ENCODE measurements at regions not wholly inside any gene's neighbourhood (a gene's known extent, or its start where the extent isn't known, plus 50 kb on each side); places are given as distances from the start of the nearest gene placed in this dataset.
"Not testable (repeated sequence)": the region's sequence is repeated elsewhere in the genome, so short reads cannot be mapped to it uniquely, and the experiment has no call there.

DNA sequence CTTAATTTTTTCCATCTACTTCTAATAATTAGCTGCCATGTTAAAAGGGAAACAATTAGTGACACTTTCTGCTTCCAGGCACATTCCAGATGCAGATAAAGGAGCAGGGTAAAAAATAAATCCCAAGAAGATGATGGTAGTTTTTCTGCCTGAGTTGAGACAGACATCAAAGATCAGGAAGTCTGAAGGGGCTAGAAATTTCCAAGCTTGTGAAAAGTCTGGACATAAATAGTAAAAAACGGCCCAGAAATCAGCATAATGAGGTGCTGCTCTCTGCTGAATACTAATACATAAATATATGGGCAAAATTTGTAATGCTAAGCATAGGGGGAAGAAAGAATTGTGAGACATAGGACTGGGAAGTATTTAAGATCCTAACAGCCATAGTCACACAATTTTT lies 460.0 kb upstream of the RGS18 start:
- no peak overlapping the region for H3K27ac Mint-ChIP-seq
- CTCF ChIA-PET = no interaction called here
- DNase-seq = no peak
- H3K9me3 Mint-ChIP-seq = peaks cover 9% of the 10 kb centered on the region
- POLR2A ChIA-PET = no interaction called here
- no peak overlapping the region for H3K4me3 Mint-ChIP-seq
- H3K4me1 Mint-ChIP-seq = peaks cover 7% of the 10 kb centered on the region
- no peaks in the 10 kb centered on the region for H3K27me3 Mint-ChIP-seq
- H3K36me3 Mint-ChIP-seq (ENCODE audit: low read depth) = no peaks in the 10 kb centered on the region

DNA sequence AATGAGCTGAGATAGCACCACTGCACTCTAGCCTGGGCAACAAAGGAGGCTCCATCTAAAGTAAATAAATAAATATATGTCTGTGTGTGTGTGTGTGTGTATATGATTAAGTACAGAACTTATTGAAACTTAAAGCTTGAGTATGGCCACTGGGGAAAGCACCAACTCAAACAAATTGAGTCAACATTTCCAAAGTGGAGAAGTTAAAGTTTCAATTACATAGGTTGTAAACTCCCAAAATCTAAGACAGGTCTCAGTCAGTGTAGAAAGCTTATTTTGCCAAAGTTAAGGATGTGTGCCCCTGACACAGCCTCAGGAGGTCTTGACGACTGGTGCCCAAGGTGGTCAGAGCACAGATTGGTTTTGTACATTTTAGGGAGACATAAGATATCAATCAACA lies 458.9 kb upstream of the RGS18 start:
- Mint-ChIP-seq H3K9me3 (peaks cover 5% of the 10 kb centered on the region), H3K27ac (no peak overlapping the region), H3K36me3 (ENCODE audit: low read depth) (no peaks in the 10 kb centered on the region), H3K27me3 (no peaks in the 10 kb centered on the region), H3K4me1 (peaks cover 7% of the 10 kb centered on the region), H3K4me3 (no peak overlapping the region)
- CTCF ChIA-PET = no interaction called here
- no peak for DNase-seq
- POLR2A ChIA-PET = no interaction called here

DNA sequence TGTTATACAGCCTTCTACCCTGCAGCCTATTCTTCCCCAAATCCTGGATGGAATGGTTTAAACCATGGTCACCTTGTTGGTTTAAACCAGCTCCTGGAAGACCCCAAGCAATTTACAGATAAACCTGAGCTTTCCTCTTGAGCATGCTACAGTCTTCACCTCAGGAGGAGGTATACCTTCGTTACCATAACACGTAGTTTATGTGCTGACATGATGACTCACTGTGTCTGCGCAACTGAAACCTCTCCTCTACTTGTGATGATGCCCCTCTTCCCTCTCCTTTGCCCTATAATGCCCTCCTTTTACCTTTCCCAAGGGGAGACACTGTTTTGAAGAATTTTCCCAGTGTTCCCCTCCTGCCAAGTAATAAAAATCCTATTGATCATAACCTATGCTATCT lies 457.3 kb upstream of the RGS18 start:
- H3K36me3 Mint-ChIP-seq (ENCODE audit: low read depth) = no peaks in the 10 kb centered on the region
- no peak overlapping the region for H3K27ac Mint-ChIP-seq
- H3K27me3 Mint-ChIP-seq = no peaks in the 10 kb centered on the region
- no peak for DNase-seq
- H3K9me3 Mint-ChIP-seq = peaks cover 5% of the 10 kb centered on the region
- ChIA-PET CTCF (no interaction called here), POLR2A (no interaction called here)
- no peak overlapping the region for H3K4me3 Mint-ChIP-seq
- H3K4me1 Mint-ChIP-seq = peaks cover 4% of the 10 kb centered on the region

DNA sequence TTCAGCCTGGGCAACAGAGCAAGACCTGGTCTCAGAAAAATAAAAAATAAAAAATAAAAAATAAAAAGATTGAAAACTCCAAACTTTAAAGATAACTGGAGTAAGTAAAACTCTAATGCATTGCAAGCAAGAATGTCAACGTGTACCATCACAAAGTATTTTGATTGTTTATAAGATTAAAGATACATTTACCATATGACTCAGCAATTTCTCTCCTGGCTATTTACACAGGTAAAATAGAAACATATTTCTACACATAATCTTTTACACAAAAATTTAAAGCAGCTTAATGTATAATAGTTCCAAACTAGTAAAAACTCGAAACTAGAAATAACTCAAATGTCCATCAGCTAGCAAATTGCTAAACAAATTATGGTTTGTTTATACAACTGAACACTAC lies 456.1 kb upstream of the RGS18 start:
- ChIA-PET CTCF (no interaction called here), POLR2A (no interaction called here)
- no peaks in the 10 kb centered on the region for H3K36me3 Mint-ChIP-seq (ENCODE audit: low read depth)
- H3K4me1 Mint-ChIP-seq = no peaks in the 10 kb centered on the region
- no peak overlapping the region for H3K4me3 Mint-ChIP-seq
- no peak overlapping the region for H3K27ac Mint-ChIP-seq
- no peak for DNase-seq
- no peaks in the 10 kb centered on the region for H3K27me3 Mint-ChIP-seq
- H3K9me3 Mint-ChIP-seq = peaks cover under 1% of the 10 kb centered on the region

DNA sequence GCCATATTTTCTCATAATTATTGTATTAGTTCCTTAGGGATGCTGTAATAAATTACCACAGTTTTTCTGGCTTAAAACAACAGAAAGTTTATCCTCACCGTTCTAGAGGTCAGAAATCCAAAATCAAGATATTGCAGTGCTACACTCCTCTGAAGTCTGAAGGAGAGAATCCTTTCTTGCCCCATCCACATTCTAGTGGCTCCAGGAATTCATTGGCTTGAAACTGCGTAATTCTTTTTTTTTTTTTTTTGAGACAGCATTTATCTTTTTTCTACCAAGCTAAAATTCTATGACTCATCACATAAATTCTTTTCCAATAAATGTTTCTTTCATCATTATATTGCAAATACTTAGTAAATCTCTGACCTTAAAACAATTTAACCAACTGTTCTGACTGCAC lies 451.0 kb upstream of the RGS18 start:
- DNase-seq = no peak
- ChIA-PET POLR2A (no interaction called here), CTCF (no interaction called here)
- Mint-ChIP-seq H3K27me3 (no peaks in the 10 kb centered on the region), H3K27ac (no peak overlapping the region), H3K36me3 (ENCODE audit: low read depth) (no peaks in the 10 kb centered on the region), H3K4me3 (no peak overlapping the region), H3K4me1 (no peaks in the 10 kb centered on the region), H3K9me3 (peaks cover 2% of the 10 kb centered on the region)

DNA sequence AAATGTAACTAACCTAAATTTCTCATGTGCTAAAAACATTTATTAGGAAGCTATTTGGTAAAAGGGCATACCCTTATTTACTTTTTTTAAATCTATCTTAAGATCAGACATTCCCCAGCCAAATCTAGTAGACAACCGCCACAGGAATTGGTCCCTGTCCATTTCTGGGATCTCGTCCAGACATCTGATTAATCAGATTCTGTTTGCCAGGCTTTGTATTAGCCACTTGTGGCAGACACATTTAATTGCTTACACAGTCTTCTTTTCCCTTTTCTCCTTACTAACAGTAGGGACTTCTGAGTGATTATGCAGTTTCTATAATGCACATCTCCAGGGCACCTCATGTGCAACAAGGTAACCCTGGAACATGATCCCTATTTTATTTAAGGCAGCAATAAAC lies 449.0 kb upstream of the RGS18 start:
- Mint-ChIP-seq H3K4me1 (no peaks in the 10 kb centered on the region), H3K27ac (no peak overlapping the region), H3K4me3 (no peak overlapping the region), H3K36me3 (ENCODE audit: low read depth) (no peaks in the 10 kb centered on the region), H3K27me3 (no peaks in the 10 kb centered on the region), H3K9me3 (peaks cover 2% of the 10 kb centered on the region)
- ChIA-PET POLR2A (no interaction called here), CTCF (no interaction called here)
- DNase-seq = no peak

DNA sequence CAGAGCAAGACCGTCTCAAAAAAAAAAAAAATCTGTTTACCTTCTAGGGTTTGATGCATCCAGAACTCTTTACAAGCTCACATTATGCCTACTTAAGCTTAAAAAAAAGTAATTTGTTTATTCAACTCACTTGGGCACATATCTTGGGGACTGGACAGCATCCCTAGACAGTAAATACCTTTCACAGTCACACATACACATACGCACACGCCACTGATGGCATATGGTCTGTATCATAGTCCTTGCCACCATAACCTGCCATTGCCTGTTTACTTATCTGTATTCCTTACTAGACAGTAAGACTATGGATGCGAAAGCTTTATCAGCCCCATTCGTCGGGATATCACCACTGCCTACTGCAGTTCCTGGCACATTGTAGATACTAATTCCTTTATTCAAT lies 446.3 kb upstream of the RGS18 start:
- no peak overlapping the region for H3K27ac Mint-ChIP-seq
- H3K4me1 Mint-ChIP-seq = no peaks in the 10 kb centered on the region
- peaks cover 7% of the 10 kb centered on the region for H3K9me3 Mint-ChIP-seq
- H3K27me3 Mint-ChIP-seq = no peaks in the 10 kb centered on the region
- ChIA-PET CTCF (no interaction called here), POLR2A (no interaction called here)
- no peak for DNase-seq
- no peak overlapping the region for H3K4me3 Mint-ChIP-seq
- no peaks in the 10 kb centered on the region for H3K36me3 Mint-ChIP-seq (ENCODE audit: low read depth)

- H3K36me3 Mint-ChIP-seq (ENCODE audit: low read depth) = no peaks in the 10 kb centered on the region
- H3K4me3 Mint-ChIP-seq = no peak overlapping the region
- ChIA-PET POLR2A (no interaction called here), CTCF (no interaction called here)
- DNase-seq = no peak
- H3K27me3 Mint-ChIP-seq = no peaks in the 10 kb centered on the region
- H3K4me1 Mint-ChIP-seq = no peaks in the 10 kb centered on the region
- H3K27ac Mint-ChIP-seq = no peak overlapping the region
- H3K9me3 Mint-ChIP-seq = peaks cover 7% of the 10 kb centered on the region
Observed at GRCh38 chr1:191714845-191715244, 443.4 kb upstream of the RGS18 start.

DNA sequence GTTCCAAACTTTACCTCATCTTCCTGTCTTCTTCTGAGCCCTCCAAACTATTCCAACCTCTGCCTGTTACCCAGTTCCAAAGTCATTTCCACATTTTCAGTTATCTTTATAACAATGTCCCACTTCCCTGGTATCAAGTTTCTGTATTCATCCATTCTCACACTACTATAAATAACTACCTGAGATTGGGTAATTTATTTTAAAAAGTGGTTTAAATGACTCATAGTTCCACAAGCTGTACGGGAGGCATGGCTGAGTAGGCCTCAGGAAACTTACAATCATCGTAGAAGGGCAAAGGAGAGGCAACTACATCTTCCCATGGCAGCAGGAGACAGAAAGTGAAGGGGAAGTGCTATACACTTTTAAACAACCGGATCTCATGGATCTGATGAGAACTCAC lies 428.5 kb upstream of the RGS18 start:
- no peak overlapping the region for H3K4me3 Mint-ChIP-seq
- no peak for DNase-seq
- ChIA-PET POLR2A (no interaction called here), CTCF (no interaction called here)
- H3K36me3 Mint-ChIP-seq (ENCODE audit: low read depth) = no peaks in the 10 kb centered on the region
- no peaks in the 10 kb centered on the region for H3K27me3 Mint-ChIP-seq
- H3K9me3 Mint-ChIP-seq = peaks cover 16% of the 10 kb centered on the region
- H3K27ac Mint-ChIP-seq = no peak overlapping the region
- H3K4me1 Mint-ChIP-seq = no peaks in the 10 kb centered on the region

GRCh38 chr1:191731608-191732302 lies 426.5 kb upstream of the RGS18 start:
- DNase-seq; H3K27ac Mint-ChIP-seq; H3K36me3 Mint-ChIP-seq (ENCODE audit: low read depth); H3K27me3 Mint-ChIP-seq; H3K4me3 Mint-ChIP-seq; POLR2A ChIA-PET; CTCF ChIA-PET; H3K4me1 Mint-ChIP-seq: not testable (repeated sequence)
- peaks cover 16% of the 10 kb centered on the region for H3K9me3 Mint-ChIP-seq

- Mint-ChIP-seq H3K4me3 (no peak overlapping the region), H3K4me1 (no peaks in the 10 kb centered on the region), H3K9me3 (peaks cover 10% of the 10 kb centered on the region), H3K27me3 (no peaks in the 10 kb centered on the region), H3K27ac (no peak overlapping the region), H3K36me3 (ENCODE audit: low read depth) (no peaks in the 10 kb centered on the region)
- CTCF ChIA-PET = no interaction called here
- POLR2A ChIA-PET = no interaction called here
- no peak for DNase-seq
Observed at GRCh38 chr1:191734321-191734720, 423.9 kb upstream of the RGS18 start.

GRCh38 chr1:191739544-191739943 lies 418.7 kb upstream of the RGS18 start:
- ChIA-PET POLR2A (no interaction called here), CTCF (no interaction called here)
- H3K36me3 Mint-ChIP-seq (ENCODE audit: low read depth) = no peaks in the 10 kb centered on the region
- no peak overlapping the region for H3K27ac Mint-ChIP-seq
- no peak overlapping the region for H3K4me3 Mint-ChIP-seq
- no peak for DNase-seq
- no peaks in the 10 kb centered on the region for H3K4me1 Mint-ChIP-seq
- H3K27me3 Mint-ChIP-seq = no peaks in the 10 kb centered on the region
- H3K9me3 Mint-ChIP-seq = no peaks in the 10 kb centered on the region

- POLR2A ChIA-PET = no interaction called here
Observed at GRCh38 chr1:191752342-191752741, 405.9 kb upstream of the RGS18 start.

DNA sequence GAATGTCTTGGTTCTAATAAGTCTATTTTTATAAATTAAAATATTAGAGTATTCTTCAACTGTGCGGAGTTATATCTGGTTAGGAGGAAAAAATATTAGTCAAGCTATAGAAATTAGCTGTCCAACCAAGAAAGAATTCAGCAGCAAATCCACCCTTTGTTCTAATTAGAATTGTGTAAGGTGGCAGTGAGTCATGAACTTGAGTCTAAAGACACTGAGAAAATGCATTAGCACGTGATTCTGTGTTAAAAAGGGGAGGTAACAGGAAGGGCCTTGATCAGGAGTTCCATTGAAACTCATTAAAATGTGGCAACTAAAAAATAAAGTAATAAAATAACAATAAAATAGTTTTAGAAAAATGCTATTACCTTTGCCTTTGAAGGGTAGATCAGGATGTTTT lies 398.2 kb upstream of the RGS18 start:
- Mint-ChIP-seq H3K27ac (no peak overlapping the region), H3K9me3 (no peaks in the 10 kb centered on the region), H3K4me1 (no peaks in the 10 kb centered on the region), H3K4me3 (no peak overlapping the region), H3K27me3 (no peaks in the 10 kb centered on the region), H3K36me3 (ENCODE audit: low read depth) (no peaks in the 10 kb centered on the region)
- POLR2A ChIA-PET = no interaction called here
- no peak for DNase-seq
- CTCF ChIA-PET = no interaction called here

More at GRCh38 chr1:191752342-191752741, 405.9 kb upstream of the RGS18 start:
- Mint-ChIP-seq H3K4me3 (no peak overlapping the region), H3K27ac (no peak overlapping the region), H3K9me3 (peaks cover 11% of the 10 kb centered on the region), H3K36me3 (ENCODE audit: low read depth) (no peaks in the 10 kb centered on the region), H3K4me1 (no peaks in the 10 kb centered on the region), H3K27me3 (no peaks in the 10 kb centered on the region)
- DNase-seq = no peak
- CTCF ChIA-PET = no interaction called here

- ChIA-PET CTCF (no interaction called here), POLR2A (no interaction called here)
- no peaks in the 10 kb centered on the region for H3K9me3 Mint-ChIP-seq
- H3K4me3 Mint-ChIP-seq = no peak overlapping the region
- no peaks in the 10 kb centered on the region for H3K27me3 Mint-ChIP-seq
- no peaks in the 10 kb centered on the region for H3K36me3 Mint-ChIP-seq (ENCODE audit: low read depth)
- no peaks in the 10 kb centered on the region for H3K4me1 Mint-ChIP-seq
- no peak for DNase-seq
- no peak overlapping the region for H3K27ac Mint-ChIP-seq
Observed at GRCh38 chr1:191788551-191788950, 369.7 kb upstream of the RGS18 start.
